Anterior cingulate cortex (tissue), 58 donors: ENCODE measurements at regions not wholly inside any gene's neighbourhood (a gene's known extent, or its start where the extent isn't known, plus 50 kb on each side); places are given as distances from the start of the nearest gene placed in this dataset.

Experiments used
- DNase-seq, 58 donors: peaks; one replicate each; lab custom pipeline; 2025; lab: John Stamatoyannopoulos, UW

- no peak for DNase-seq
Observed at GRCh38 chr9:134986957-134987356, 69.2 kb upstream of the FCN1 start.

DNA sequence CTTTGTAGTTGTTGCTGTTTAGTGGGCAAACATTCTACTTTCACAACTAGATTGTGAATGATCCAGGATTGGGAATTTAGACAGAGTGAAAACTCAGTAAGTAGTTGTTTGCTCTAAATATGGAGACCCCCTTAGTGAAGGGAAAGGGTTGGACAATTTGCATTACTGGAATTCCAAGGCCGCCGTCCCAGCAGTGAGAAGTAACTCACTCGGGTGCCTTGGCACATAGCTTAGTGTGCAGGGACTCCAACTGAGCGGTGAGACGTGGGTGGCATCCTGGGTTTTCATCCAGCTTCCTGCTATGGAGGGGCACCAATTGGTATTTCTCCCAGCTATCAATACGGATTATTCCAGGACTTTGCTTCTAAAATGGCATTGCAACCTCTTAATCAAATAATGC is 69.7 kb upstream of the FCN1 start:
- DNase-seq = no peak

DNA sequence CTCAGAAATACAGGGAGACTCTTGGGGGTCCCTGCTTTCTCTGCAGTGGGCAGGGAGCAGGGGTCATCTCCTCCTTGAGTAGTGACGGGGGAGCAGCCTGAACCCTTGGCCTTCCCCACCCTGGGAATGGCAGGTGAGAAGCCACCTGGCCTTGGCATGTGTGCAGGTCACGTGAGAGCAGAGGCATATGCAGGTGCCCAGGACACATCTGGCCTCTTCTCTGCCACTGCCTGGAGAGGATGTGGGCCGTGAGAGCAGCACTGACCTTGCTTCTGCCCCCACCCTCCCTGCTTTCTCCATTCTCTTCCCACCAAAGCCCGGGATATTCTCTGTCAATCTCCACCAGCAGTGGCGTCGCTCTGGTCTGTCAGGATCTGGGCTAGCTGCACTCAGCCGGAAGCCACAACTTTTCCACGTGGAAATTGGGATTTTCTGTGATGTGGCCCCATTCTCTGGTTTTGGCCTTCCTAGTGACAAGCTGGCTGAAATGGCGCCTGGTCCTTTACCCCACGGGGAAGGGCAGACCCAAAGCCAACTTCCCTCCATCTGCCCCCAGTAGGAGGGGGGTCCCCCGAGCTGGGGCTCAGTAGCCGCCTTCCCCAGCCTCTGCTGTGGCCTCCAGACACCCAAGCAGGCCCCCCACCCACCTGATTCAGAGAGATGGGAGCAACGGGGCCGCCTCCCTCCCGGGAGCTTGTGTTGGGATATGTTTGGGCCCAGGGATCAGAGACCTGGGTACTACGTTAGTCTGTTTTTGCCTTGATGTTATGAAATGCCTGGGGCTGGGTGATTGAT is 70.4 kb upstream of the FCN1 start:
- no peak for DNase-seq

DNA sequence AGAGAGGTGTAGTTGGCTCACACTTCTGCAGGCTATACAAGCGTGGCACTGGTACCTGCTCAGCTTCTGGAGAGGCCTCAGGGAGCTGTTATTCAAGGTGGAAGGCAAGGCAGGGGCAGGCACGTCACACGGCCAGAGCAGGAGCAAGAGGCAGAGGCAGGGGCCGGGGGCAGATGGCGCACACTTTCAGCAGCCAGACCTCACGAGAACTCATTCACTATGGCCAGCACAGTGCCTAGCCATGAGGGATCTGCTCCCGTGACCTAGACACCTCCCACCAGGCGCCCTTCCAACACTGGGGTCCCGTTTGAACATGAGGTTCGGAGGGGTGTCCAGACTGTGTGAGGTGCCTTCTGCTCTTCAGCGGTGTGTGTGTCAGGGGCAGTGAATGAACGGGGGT is 71.0 kb upstream of the FCN1 start:
- no peak for DNase-seq

GRCh38 chr9:134989206-134990065 is 71.7 kb upstream of the FCN1 start:
- DNase-seq = no peak

DNA sequence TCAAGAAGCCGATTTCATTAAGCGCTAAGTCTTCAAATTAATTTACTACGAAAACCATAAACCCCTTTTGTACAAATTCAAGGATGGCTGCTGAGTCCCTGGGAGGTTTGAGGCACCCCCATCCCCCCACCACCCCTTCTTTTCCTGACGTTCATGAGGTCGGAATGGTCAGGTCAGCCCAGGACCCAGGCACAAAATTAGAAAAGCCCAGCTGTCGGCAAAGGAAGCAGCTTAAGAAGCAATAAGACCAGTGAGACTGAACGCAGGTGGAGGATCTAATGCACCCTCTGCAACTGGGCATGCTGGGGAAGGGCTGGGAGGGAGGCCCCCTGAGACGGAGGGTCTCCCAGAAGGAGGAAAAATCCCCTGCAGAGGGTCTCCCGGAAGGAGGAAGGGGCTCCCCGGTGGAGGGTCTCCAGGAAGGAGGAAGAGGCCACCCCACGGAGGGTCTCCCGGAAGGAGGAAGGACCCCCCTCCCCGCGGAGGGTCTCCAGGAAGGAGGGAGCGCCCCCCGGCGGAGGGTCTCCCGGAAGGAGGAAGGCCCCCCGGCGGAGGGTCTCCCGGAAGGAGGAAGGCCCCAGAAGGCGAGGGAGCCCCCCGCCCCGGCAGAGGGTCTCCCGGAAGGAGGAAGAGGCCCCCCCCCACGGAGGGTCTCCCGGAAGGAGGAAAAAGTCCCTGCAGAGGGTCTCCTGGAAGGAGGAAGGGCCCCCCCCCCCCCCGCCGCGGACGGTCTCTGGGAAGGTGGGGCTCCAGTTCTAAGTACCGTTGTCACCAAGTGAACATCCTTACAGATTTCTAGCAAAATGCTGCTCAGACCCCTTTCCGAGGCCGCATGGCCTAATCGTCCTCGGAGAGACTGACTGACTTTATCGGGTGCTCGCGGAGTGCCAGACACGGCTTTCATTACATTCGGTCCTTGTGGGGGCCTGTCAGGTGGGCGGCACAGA is 74.4 kb upstream of the FCN1 start:
- no peak for DNase-seq

DNA sequence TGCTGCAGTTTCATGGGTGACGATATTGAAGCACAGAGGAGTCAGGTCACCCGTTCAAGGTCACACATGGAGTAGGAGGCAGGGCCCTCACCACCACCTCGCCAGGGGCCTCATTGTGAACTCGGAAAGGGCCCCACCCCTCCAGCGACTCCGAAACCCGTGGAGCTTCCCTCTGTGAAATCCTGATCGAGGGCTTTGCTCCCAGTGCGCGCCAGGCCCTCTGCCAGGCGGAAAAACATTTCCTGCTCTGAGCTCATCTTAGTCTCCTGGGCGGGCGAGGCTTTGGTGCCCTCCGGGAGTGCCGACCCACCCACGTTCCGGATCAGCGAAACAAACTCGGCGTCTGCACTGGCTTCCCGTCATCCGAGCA is 75.0 kb upstream of the FCN1 start:
- peak in 2 of 58 donors; percentile 10 to 19 for DNase-seq

DNA sequence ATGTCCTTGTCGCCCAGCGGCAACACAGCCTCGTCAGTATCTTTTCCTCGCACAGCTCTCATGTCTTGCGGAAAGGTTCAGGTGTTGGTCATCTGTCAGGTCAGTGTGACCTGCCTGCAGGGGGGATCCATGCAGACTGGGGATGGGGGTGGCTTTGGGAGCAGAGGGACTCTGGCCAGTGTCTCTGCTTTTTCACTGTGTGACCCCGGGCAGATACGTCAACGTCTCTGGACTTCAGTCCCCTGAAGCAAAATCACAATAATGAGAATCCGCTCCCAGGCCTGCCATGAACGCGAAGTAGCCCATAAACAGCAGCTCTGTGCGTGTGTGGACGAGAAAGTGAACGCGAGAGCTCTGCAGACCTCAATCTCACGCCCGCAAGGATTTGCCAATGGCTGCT is 75.7 kb upstream of the FCN1 start:
- no peak for DNase-seq

GRCh38 chr9:134993996-134994720 is 76.4 kb upstream of the FCN1 start:
- DNase-seq = peak in 2 of 58 donors; percentile 8 to 33

DNA sequence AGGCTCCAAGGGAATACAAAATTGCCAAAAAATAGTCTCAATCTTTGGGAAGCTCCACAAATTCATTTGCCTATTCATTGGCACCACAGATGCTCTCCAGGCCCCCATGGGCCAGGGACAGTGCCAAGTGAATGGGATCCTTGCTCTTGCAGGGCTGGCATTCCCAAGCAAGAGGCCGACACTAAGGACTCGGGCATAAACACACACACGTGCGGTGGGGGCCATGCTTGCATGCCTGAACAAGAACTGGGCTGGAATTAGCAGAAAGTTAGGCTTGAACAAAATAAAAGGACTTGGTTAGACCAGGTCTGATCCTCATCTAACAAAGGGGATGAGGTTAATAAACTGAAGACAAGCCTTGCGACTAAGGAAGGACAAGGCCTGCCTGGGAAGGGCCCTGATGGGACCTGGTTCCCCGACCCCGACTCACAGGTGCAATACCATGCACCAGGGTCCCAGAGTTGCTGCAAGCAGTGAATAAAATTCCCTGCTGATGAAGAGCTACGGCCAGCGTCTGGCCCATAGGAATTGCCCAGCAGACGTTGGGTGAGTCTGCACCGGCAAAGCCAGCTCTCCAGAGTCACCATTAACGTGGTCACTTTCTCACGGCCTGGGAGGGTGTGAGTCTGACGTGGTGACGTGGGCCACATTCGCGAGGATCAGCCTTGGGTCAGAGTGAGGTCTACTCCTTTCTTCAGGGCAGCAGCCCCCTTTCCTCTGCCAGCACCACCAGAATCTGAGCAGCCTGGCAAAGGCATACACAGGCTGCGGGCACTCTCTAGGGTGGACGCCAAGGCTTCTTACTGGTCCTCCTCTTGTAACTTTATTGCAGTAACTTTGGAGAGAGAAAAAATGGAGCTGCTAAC is 77.4 kb upstream of the FCN1 start:
- DNase-seq = no peak

DNA sequence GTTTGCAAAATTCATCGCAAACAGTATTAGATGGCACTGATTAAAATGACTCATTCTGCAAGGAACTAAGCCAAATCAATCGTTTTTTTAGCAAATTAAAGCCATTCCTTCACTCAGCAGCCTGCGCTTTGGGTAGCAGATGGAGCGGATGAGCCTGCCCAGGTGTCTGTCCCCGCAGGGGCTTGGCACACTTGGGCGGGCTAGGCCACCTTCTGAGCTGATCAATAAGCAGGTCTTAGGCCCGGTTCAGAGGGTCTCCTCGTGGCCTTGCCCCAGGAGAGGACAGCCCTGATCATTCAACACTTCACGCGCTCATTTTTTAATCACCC is 78.0 kb upstream of the FCN1 start:
- no peak for DNase-seq

GRCh38 chr9:134996591-134997530 is 79.1 kb upstream of the FCN1 start:
- no peak for DNase-seq

- DNase-seq = no peak
Observed at GRCh38 chr9:135000647-135001245, 83.0 kb upstream of the FCN1 start.

- DNase-seq = no peak
Observed at GRCh38 chr9:135001526-135001925, 83.8 kb upstream of the FCN1 start.

DNA sequence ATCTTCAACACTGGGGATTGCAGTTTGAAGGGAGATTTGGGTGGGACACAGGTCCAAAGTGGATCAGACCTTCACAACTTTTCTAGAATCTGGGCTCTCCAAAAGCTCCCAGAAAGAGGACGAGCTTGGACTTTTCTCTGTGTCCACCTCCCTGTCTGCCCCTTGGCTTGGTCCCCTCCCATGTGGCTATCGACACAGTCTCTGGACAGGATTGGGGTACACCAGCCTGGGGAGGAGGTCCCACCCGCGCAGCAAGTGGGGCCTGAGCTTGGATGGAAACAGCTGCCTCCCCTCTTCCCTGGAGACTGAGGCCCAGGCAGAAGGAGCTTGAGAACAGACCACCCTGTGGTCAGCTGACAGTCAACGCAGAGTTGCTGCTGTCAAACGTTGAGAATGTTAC is 84.6 kb upstream of the FCN1 start:
- DNase-seq = no peak

GRCh38 chr9:135002802-135003201 is 84.7 kb upstream of the OLFM1 start:
- no peak for DNase-seq

- DNase-seq = no peak
Observed at GRCh38 chr9:135004772-135005171, 82.7 kb upstream of the OLFM1 start.
